NAMALWA (cell line): ENCODE measurements at regions not wholly inside any gene's neighbourhood (a gene's known extent, or its start where the extent isn't known, plus 50 kb on each side); places are given as distances from the start of the nearest gene placed in this dataset.

ENCODE experiments used
- DNase-seq: peaks from one replicate; pipeline ENCODE4 v3.0.0-alpha.2; 2015; ENCODE audit warnings: low spot score

DNA sequence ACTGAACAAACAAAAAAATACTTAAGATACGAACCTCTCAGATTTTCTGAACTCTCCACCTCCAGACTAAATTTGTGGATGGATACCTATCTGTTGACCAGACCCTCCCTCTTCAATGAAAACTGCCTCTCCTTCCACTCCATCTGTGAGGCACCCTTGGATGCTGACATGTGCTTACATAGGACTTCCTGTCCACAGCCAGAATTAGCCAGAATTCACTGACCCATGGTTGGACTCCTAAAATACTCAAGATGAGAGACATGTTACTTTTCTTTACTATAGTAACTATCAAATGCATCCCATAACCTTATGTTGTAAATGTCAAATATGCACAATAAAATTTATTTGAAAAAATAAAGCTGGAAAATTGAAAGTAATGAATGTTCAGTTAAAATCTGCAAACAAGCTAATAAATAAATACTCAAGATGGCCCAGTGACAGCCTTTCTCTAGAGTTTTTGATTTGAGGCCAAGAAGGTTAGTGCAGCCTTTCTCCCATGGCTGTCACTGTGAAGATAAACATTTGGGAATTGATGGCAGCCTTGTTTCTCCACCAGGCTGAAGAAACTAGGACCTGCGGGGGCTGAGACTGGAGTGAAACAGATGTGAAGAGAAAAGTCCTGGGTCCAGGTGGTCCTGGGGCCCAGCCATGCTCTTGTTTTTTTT is 287.0 kb downstream of the ZEB1 start:
- DNase-seq = no peak

DNA sequence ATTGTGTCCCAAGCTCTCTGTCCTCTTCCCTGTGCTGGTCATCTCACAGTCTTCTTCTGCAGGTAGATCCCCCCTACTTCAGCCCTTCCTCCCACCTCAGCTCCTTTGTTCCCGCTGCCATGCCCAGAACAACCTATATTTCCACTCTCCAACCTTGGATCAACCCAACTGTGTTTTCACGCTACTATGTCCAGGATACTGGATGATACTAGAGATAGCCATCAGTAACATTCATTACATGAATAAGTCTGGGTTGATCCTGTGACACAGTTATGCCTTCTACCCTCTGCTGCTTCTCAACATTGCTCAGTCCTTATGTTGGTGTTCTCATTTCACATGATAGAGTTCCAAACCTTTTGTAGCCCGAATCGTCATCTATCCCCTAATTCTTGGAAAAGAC is 286.4 kb downstream of the ZEB1 start:
- no peak for DNase-seq

DNA sequence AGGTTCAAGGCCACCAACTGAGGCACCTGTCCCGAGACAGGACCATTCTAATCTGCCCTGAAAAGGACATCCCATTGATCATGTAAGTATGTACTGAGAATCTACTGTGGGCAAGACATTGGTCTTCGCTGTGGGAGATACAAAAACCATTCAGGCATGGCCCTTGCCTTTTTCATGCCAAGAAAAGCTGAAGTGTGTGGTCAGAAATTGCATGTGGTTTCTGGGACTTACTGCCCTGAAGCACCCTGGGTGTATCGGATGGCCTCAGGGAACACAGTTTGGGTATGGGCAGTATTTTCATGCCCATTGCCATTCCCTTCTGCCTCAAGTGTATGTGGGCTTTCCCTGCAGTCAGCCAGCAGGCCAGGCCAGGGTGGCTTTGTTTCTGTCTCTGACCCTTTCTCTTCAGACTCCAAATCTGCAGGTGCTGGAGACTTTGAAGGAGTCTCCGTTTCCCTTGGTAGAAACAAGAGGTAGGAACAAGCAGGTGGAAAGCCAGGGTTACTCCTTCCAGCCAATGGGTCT is 285.7 kb downstream of the ZEB1 start:
- no peak for DNase-seq

DNA sequence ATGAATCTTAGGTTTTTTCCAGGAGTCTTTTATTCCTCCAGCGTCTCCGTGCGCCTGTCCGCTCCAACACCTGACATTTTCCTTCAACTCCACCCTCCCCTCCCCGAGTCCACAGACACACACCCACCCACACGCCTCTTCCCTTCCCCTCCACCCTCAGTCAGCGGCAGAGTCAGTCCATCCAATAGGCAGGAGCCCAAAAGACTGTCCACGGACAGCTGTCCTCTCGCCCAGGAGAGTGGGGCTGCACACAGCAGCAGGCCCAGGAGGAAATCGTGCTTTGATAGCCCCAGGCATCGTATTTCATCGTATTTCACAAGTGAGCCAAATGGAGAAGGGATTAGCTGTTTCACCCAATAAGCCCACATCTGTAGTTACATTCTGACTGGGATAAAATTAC is 285.1 kb downstream of the ZEB1 start:
- DNase-seq = no peak

DNA sequence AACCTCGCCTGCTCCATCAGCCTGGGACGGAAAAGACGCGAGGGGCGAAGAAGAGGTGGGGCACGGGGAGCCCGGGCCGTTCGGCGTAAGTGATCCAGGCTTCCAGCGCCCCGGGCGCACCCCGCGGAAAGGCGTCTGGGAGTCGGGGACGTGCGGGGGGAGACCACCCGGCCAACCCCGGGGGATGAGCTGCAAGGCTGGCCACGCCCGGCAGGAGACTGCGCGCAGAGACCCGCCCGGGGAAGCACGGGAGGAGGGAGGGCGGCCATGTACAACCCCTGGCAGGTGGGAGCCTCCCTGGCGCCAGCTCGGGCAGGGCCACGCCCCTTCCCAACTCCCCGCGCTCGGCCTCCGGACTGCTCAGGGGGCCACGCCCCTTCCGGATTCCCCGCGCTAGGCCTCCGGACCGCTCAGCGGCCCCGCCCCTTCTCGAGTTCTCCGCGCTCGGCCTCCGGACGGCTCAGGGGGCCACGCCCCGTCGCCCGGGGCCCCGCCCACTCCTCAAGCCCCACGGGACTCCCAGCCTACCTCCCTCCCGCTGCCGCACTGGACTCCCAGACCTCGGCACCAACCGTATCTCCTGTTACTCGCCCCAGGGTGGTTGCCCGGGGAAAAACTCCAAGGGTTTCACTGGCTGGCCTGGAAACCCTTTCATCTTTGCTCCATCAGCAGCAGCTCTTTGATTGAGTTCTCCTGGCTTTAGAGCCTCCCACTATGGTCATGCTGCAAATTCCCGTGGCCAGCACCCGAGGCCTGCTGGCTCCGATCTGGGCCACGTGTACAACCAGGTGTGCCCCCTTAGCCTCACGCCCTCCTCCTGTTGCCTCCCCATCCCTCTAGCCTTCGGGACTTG is 284.4 kb downstream of the ZEB1 start:
- no peak for DNase-seq

DNA sequence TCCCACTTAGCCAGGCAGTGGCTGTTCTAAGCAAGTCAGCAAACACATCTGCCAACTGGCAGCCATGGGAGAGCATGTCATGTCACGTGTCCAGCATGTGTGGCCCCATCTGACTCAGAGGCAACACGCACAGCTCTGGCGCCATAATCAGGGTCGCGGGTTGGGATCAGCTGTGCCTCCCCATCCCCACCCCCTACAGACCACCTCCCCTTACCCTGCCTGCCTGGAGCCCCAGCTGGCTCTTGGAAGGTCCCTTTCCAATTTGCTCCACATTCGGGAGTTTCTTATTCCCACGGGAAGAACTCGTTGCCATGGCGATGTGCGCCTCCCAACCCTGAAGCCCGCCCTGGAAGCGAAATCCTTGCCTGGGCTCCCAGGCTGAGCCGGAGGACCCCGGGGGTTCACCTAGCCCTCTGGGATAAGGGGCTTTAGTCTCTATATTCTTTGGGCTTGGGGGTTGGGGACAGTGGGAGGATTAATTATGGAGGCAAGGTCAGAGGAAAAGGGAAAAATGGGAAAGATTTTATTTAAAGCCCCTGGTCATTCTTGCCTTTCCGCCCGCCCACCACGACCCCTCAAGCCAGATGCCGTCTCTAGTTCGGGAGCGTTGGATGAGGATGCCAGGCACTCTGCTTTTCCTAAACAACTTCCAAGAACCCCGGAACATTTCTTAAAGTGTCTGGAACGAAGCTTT is 283.7 kb downstream of the ZEB1 start:
- DNase-seq = no peak

DNA sequence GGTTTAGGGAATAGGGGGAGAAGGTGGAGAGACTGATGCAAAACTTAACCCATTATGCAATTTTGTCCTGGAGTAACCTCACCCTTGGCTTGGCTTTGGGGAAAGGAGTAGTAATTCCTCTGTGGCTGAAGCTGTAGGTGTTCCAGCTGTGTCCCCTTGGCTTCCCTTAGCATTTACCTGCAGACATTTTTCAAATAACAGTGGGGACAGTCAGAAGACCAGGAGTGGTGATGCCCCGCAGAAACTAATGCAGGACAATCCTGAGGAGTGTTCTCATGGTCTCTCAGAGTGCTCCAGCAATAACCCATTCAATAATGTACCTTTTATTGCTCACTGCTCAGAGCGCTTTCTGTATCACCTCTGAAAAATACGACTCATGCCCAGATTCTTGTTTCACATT is 282.1 kb downstream of the ZEB1 start:
- DNase-seq = no peak

DNA sequence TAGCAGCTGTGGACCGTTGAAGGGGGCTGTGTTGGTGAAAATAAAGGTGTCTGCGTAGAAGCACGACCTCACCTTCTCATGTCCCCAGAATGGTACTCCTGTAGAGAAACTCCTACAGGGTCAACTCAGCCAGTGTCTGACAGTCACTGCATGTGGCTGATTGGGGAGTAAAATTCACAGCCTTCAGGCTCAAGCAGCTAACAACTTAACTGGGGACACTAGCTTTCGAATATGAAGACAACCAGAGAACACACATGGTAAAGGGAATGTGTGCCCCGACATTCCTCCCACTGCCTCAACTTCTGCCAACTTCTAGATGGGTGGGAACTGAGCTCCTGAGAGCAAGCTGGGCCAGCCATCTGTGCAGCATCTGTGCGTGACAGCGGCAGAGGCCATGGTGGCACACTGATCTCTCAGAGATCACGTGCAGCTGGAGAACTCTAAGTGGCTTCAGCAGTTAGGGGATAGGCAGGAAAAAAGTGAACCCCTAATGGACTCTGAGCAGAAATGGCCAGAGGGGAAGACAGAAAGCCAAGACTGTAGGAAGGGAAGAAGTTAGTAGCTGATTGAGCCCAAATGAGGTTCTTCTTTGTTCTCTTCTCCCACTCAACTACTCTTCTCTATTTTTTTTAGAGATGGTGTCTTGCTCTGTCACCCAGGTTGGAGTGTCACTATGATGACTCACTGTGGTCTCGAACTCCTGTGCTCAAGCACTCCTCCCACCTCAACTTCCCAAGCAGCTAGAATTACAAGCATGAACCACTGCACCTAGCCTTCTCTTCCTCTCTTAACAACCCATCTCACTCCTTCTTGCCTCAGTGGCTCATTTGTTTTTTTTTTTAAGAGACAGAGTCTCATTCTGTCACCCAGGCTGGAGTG is 280.8 kb downstream of the ZEB1 start:
- no peak for DNase-seq

DNA sequence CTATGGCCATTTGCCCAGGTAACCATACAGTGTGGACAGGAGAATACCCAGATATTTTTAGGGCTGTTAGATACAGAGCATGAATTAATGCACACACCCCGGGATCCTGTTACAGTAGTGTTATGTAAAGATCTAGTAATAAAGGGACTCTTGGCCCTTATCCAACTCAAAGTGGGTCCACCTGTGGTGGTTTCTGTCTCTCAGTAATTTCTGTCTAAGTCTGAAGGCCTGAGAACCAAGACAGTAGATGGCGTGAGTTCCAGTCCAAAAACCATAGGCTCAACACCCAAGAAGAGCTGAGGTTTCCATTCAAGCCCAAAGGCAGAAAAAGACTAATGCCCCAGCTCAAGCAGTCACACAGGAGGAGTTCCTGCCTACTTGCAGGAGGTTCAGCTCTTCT is 277.7 kb downstream of the ZEB1 start:
- no peak for DNase-seq

DNA sequence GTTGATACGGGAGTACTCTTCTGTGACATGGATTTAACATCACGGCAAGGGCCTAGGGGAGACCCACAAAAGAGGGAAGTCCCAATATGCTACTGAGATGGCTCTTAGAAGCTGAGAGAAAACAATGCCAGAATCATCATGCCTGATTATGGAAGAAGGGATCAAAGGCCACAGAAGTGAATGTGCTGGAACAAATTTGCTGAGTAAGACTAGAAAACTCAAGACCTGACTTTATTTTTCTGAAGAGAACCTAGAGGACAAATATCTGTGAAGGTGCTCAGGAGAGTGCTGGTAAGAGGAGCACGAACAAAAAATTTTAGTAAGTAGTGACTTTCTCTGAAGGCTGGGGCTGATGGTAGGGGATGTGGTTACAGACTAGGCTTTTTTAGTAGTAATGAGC is 277.0 kb downstream of the ZEB1 start:
- DNase-seq = no peak

DNA sequence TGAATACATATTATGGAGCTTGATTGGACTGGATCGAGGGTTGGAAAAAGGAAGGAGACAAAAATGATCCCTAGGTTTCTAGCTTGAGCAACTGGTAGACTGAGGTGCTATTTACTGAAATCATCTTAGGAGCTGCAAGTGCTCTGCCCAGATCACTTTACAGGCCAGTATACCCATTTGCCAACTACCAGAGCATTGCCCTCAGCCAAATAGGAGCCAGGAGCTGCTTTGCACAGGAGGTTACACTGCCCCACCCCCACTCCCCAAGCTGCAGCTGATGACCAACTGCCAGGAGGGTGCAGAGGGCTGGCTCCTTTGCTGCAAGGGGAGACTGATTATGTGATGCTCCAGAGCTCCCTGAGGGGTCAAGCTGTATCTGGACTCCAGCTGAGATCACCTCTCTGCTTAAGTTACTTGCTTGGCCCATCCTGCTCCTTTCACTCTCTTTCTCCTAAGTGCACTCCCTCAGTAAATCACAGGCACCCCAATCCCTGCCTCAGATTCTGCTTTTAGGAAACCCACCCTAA is 275.4 kb downstream of the ZEB1 start:
- DNase-seq = no peak

DNA sequence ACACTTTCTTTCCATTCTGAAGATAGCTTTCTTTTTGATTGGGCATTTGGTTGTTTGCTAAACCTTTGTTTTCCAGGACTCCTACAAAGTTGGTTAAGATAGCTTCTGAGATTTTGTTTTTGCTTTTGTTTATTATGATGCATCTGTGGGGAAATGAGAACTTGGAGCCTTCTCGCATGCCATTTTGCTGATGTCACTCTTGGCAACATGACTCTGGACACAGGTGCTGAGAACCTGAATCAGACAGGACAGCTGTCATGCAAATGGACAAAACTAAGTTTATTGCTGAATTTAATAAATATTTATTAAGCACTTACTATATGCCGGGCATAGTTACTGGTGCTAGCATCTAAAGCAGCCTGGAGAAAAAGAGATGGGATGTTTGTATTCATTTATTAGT is 274.1 kb downstream of the ZEB1 start:
- DNase-seq = no peak

DNA sequence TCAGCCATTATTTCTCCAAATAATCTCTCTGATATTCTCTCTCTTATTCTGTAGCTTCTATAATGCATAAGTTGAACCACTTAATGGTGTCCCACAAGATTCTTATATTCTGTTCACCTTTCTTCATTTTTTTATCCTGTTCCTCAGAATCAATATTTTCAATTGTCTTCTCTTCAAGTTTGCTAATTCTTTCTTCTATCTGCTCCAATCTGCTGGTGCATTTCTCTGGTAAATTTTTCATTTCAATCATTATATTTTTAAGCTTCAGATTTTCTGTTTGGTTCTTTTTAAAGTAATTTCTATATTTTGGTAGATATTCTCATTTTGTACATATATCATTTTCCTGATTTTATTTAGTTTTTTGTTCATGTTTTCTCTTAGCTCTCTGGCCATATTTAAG is 272.6 kb downstream of the ZEB1 start:
- DNase-seq = no peak

DNA sequence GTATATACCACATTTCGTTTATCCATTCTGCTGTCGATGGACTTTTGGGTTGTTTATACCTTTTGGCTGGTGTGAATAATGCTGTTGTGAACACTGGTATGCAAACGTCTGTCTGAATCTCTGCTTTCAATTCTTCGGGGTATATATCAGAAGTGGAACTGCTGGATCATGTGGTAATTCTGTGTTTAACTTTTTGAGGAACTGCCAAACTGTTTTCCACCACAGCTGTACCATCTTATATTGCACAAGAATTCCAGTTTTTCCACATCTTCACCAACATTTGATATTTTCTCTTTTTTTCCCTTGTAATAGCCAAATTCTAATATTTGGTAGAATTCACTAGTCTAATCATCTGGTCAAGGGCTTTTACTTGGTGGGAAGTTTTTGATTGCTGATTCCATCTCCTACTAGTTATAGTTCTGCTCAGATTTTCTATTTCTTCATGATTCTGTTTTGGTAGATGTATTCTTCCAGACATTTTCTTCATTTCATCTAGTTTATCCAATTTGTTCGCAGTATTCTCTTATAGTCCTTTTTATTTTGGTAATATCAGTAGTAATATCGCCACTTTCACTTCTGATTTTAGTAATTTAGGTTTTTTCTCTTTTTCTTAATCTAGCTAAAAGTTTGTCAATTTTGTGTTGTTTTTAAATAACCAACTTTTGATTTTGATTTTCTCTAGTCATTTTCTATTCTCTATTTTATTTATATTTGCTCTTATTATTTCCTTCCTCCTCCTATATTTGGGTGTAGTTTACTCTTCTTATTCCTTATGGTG is 271.2 kb downstream of the ZEB1 start:
- DNase-seq = no peak

DNA sequence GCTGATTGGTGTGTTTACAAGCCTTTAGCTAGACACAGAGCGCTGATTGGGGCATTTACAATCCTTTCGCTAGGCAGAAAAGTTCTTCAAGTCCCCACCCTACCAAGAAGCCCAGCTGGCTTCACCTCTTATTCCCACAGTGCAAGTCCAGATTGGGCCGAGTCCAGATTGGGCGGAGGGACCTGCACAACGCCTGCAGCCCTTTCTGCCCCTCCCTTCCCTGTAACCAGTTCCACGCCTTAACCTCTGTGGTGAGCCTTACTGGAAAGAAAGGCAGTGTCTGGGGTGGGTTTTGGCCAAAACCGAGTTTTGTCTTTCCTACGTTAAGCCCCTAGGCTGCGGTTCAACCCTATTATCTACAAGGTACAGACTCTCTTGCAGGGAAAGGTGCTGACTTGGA is 268.7 kb downstream of the ZEB1 start:
- DNase-seq = no peak

DNA sequence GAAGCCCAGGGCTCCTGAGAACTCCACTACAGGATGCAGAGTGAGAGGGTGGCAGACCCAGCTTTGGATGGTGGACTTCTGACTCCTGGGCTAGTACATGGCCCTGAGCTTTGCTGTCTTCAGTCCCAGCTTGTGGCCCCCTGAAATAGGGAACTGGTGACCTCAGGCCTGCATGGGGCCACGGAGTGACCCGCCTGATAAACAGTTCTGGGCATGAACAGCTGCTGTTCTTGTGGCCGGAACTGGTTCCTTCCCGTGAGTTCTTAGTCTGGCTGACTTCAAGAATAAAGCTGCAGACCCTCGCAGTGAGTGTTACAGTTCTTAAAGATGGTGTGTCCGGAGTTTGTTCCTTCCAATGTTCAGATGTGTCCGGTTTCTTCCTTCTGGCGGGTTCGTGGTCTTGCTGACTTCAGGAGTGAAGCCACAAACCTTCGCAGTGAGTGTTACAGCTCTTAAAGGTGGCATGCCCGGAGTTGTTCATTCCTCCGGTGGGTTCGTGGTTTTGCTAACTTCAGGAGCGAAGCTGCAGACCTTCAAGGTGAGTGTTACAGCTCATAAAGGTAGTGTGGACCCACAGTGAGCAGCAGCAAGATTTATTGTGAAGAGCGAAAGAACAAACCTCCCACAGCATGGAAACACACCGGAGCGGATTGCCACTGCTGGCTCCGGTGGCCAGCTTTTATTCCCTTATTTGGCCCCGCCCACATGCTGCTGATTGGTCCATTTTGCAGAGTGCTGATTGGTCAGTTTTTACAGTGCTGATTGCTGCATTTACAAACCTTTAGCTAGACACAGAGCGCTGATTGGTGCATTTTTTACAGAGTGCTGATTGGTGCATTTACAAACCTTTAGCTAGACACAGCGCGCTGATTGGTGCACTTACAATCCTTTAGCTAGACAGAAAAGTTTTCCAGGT is 268.0 kb downstream of the ZEB1 start:
- peak; percentile 15 for DNase-seq

DNA sequence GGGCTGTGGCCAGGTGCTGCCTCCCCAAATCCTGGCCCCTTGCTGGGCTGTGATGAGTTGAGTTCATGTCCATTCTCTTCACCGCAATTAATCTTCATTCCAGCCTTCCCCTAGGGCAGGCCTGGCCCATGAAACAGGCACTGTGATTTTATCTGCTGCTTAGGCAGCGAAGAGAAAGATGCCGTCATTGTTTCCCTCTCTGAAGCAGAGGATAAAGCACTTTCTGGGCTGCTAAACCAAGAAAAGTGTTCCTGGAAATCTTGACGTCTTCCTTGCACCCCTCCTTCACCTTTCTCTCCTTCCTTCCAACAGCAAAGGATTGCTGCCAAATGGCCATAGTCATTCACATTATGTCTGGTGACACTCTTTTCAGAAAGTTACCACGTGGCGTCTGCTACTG is 265.9 kb downstream of the ZEB1 start:
- no peak for DNase-seq

DNA sequence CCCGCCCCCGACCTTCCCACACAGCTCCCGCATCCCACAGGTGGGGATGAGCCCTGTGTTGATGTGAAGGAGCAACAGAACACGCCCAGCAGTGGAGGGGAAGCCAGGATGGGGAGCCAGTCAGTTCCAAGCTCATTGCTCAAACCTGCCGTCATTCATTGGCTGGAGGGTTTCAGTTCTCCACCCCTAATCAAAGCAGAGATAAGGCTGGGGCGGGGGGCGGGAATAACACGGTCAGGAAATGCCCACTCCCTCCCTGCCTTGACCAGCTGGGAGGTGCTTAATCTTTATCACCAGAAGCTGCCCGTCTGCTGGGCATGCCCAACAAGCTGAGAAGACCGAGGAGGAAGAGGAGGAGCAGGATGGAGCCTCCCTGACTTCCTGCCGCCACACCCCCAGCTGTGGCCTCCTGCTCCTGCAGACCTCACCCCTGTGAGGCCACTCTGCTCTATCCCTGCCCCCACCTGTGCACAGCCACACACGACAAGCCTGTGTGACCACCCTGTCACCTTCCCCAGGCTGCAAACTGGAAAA is 265.1 kb downstream of the ZEB1 start:
- no peak for DNase-seq

DNA sequence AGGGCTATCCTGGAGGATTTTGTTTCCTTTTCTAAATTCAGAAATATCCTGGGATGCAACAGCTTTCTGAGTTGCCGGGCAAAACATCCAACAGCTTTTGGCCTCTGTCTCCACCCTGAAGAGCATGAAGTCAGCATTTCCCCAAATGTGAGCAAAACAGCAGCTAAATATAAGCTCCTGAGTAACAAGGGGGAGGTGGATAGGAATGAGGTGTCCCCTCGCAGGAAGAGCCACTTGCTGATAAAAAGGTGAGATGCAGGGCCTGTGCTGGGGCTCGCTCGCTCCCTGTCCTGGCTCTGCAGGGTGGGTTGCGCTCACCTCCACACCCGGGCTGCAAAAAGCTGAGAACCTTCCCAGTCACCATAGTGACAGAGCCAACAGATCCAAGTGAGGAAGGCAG is 264.3 kb downstream of the ZEB1 start:
- DNase-seq = no peak
